Gastrocnemius medialis (tissue), 4 donors: ENCODE measurements at regions not wholly inside any gene's neighbourhood (a gene's known extent, or its start where the extent isn't known, plus 50 kb on each side); places are given as distances from the start of the nearest gene placed in this dataset.

ENCODE experiments used
- CTCF ChIP-seq, 5 experiments: fragments of 450-650 bp in 3 of 5; fragments of 200-600 bp in 2 of 5; sonication (generic) in 2 of 5; IDR thresholded peaks in 4 of 5; conservative IDR thresholded peaks in 1 of 5; 1 replicate in 4 of 5; 2 replicates in 1 of 5; pipeline ENCODE4 v1.5.1; 2016 to 2019; ENCODE audit warnings: antibody characterized with exemption in 5 of 5, mild to moderate bottlenecking in 3 of 5, moderate library complexity in 3 of 5
- POLR2A ChIP-seq, 2 donors: fragments of 450-650 bp; IDR thresholded peaks; one replicate each; pipeline ENCODE4 v1.6.1; 2017; ENCODE audit warnings: antibody characterized with exemption in 2 of 2, mild to moderate bottlenecking in 2 of 2, moderate library complexity in 2 of 2

GRCh38 chr12:90331262-90331661 is 622.6 kb upstream of the ATP2B1 start:
- TF ChIP-seq CTCF (IDR thresholded peaks at IDR 0.05 in 4 of 5, conservative IDR thresholded peaks at IDR 0.05 in 1 of 5) (no peak), POLR2A (IDR thresholded peaks at IDR 0.05) (no peak)
